Transverse colon (tissue), 4 donors: ENCODE measurements at regions not wholly inside any gene's neighbourhood (a gene's known extent, or its start where the extent isn't known, plus 50 kb on each side); places are given as distances from the start of the nearest gene placed in this dataset.

Source experiments
- POLR2A ChIP-seq: fragments of 450-650 bp; IDR thresholded peaks from one replicate; pipeline ENCODE4 v1.6.1; 2016; ENCODE audit warnings: antibody characterized with exemption, mild to moderate bottlenecking, moderate library complexity
- POLR2AphosphoS5 ChIP-seq, 3 donors: sonication (generic); formaldehyde crosslinking; IDR thresholded peaks; one replicate each; pipeline ENCODE4 v1.6.1; 2016; ENCODE audit warnings: antibody characterized with exemption in 3 of 3
- TF ChIP-seq, protein P1 (sequence below), 5 experiments: fragments of 200-600 bp in 3 of 5; fragments of 450-650 bp in 2 of 5; sonication (generic) in 3 of 5; IDR thresholded peaks; 1 replicate in 2 of 5; 2 replicates in 3 of 5; pipeline ENCODE4 v1.5.1; 2016 to 2017; ENCODE audit warnings: antibody characterized with exemption in 5 of 5, inconsistent platforms in 3 of 5, mild to moderate bottlenecking in 2 of 5, moderate library complexity in 1 of 5

DNA sequence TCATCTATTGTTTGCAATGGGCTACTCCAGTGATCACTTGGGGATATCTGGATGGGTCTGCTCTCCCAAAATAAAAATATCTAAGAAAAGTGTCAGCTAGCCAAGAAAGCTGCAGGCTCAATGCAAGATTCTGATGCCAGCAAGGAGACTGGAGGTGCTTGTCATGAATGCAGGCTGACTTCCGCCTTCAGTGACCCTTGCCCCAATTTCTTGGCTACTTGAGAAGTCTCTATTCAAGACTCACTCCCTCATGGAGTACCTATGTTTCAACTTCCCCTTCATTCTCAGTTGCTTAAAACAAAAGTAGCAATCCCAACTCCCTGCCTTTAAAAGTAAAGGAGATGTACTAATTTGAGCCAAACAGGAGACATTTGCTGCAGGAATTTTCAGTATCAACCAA, 123.9 kb downstream of the GPR65 start:
- TF ChIP-seq, protein P1, sequence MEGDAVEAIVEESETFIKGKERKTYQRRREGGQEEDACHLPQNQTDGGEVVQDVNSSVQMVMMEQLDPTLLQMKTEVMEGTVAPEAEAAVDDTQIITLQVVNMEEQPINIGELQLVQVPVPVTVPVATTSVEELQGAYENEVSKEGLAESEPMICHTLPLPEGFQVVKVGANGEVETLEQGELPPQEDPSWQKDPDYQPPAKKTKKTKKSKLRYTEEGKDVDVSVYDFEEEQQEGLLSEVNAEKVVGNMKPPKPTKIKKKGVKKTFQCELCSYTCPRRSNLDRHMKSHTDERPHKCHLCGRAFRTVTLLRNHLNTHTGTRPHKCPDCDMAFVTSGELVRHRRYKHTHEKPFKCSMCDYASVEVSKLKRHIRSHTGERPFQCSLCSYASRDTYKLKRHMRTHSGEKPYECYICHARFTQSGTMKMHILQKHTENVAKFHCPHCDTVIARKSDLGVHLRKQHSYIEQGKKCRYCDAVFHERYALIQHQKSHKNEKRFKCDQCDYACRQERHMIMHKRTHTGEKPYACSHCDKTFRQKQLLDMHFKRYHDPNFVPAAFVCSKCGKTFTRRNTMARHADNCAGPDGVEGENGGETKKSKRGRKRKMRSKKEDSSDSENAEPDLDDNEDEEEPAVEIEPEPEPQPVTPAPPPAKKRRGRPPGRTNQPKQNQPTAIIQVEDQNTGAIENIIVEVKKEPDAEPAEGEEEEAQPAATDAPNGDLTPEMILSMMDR (IDR thresholded peaks at IDR 0.05), result no peak
- no peak for TF ChIP-seq POLR2AphosphoS5 (IDR thresholded peaks at IDR 0.05)
- no peak for TF ChIP-seq POLR2A
